C1 segment of cervical spinal cord (tissue), 14 donors: ENCODE measurements at regions not wholly inside any gene's neighbourhood (a gene's known extent, or its start where the extent isn't known, plus 50 kb on each side); places are given as distances from the start of the nearest gene placed in this dataset.

Source experiments
- DNase-seq, 14 donors: peaks; one replicate each; lab custom pipeline; 2025; lab: John Stamatoyannopoulos, UW

DNA sequence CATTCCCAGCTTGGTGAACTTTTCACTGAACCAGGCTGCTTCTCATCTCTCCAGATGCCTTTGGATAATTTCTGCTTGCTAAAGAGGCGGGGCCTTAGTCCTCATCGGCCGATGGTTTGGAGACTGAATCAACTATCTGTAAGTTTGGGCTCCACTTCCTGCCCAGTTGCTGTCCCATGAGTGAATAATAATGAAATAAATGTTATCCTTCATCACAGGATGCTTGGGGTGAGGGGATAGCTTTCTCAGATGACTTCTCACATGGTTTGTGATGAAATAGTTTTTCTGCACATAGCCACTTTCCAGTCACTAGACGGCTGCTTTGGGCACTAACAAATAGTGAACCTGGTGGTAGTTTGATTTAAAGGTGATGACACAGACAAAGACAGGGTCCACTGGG, 376.6 kb upstream of the TRIB2 start:
- no peak for DNase-seq

DNA sequence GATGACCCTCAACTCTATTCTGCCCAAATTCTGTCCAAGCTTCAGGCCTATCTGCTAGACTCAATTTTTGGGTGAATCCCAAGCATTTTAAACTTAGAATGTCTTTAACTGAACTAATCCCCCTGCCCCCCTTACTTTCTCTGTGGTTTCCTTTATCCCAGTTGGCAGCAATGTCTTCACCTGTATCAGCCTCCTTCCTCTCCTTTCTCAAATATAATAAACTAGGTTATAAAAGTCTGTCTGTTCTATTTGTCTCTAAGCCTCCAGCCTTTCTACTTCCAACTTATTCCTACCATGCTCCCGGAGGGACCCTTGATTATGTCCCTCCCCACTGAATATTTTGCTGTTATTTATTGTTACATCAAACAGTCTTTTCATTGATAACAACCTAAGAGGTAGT, 375.5 kb upstream of the TRIB2 start:
- DNase-seq = no peak

DNA sequence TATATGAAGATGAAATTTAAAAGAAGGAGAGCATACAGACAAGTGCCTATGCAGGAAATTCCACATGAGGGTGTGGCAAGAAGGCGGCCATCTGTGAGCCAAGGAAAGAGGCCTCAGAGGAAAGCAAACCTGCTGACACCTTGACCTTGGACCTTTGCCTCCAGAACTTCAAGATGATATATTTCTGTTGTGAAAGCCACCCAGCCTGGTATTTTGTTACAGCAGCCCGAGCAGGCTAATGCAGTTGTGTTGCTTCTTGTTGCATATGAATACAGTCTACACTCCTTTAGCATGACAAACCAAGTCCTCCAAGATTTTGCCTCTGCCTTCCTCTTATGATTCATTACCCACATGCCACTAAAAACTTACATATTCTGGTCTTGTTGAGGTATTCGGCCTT, 374.8 kb upstream of the TRIB2 start:
- DNase-seq = no peak

DNA sequence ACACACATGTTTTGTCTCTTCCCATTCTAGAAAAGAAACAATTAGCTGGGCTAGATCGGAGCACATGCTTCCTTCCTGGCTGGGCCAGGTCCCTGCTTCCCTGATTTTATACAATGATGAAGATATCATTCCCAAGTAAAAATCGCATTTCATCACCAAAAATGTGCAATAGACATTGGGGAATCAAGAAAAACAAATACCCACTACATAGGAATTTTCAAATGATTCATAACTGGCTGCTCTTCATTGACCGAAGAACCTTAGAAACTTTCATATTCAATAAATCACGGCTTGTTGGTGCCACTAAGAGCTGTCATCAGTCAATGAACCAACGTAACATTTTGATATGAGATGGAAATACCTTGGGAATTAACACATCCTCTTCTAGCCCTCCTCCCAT, 373.6 kb upstream of the TRIB2 start:
- DNase-seq = no peak

DNA sequence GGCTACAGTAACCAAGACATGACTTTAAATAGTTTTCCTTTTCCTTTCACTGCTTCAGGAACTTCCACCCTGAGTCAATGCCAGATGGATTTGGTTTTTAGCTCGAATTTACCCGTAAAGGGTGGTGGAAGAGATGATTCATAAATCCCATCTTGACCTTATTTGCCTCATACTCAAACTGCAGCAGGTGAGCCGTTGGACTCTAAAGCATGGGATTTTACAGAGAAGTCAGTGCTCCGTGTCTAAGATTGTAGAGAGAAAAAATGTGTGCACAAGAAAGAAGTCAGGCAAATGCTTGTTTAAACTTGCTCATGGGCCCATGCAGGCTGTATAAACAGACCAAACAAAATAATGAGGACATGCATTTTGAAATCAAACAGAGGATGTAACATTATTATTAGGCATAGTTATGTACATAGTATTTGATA, 369.7 kb upstream of the TRIB2 start:
- DNase-seq = no peak

DNA sequence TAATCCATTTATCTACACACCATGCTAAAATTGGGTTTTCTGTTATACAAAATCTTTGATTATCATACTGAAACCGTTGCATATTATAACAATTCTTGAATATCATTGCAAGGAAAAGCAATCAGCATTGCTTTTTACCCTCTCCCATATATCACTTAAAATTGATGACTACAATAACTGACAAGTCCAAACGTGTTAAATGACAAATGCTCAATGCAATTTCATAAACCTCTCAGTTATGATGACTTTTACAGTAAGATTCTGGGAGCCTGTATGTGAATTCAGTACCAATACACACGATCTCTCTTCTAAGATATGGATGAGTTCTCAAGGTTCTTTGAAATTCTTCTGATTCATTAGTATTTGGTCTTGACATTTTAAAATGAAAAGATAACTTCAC, 368.5 kb upstream of the TRIB2 start:
- no peak for DNase-seq

DNA sequence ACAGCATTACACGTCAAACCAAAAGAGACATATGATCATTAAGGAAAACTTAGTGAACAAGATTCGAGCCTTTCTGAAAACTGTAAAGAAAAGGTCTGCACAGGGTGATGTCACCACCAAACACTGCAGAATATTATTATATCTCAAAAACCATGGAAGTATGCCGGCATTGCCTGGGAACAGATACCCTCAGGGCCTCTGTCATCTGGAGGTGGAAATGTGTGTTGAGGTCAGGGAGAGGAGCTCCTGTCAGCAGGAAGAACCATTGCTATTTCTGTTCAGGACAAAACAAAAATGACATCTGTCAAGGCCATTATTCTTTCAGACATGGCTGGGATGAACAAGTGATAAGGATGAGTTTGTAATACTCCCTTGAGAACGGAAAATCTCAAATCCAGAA, 365.9 kb upstream of the TRIB2 start:
- DNase-seq = no peak

DNA sequence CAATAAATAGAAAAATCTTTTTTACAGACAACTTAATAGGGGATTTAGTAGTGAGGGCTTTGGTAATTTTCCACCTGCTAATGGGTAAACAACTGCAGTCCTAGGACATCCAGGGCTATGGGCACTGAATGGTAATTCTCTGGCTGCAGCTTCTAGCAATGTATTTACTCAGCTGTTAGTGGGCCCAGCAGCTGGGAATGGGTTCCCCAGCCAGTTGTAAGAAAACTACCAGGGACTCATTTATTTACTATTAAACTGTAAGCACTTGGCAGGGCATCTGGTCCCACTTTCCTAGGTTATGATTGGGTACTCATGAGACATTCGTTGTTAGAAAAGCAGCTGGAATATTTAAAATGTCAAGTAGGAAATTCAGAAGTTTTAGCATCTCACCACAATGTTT, 363.8 kb upstream of the TRIB2 start:
- DNase-seq = no peak

DNA sequence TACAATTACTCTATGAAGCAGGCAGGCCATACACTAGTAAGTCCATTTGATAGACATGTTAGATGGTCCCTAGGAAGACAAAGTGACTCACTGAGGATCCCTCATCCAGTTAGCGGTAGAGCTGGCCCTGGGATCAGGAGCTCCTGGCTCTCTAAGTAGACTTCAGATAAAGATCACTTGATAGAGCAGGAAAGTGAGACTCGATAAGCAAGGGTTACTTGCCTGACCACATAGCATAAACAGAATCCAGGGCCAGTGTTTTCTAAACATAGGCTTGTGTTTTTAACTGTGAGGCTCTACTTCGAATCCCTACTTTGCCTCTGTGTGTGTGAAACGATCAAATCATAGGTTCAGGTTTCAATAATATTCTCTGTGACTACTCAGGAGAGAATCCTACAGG, 355.2 kb upstream of the TRIB2 start:
- no peak for DNase-seq

DNA sequence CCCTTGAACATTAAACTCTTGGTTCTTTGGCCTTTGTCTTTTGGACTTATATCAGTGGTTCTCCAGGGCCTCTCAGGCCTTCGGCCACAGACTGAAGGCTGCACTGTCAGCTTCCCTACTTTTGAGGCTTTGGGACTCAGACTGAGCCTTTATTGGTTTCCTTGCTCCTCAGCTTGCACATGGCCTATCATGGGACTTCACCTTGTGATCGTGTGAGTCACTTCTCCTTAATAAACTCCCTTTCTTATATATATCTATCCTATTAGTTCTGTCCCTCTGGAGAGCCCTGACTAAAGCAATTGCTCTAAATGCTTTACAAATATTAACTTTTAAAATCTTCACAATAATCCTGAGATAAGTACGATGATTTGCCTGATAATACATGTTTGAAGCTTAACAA, 353.6 kb upstream of the TRIB2 start:
- DNase-seq = no peak

DNA sequence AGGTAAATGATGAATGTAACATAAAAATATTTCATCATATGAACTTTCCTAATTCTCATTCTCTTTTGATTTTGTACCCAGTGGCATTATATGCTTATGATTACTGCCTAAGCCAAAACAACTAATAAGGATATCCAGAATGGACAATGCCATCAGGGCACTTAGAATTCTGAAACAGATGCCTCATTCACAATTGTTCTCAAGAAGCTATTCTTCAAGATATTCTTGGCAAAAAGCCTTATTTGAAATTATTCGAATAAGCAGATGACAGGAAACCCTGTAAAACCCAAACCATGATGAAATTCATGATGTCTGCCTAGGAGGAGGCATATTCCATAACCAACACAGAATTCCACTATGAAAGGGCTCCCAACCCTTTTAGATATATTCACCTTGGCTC, 353.2 kb upstream of the TRIB2 start:
- no peak for DNase-seq

DNA sequence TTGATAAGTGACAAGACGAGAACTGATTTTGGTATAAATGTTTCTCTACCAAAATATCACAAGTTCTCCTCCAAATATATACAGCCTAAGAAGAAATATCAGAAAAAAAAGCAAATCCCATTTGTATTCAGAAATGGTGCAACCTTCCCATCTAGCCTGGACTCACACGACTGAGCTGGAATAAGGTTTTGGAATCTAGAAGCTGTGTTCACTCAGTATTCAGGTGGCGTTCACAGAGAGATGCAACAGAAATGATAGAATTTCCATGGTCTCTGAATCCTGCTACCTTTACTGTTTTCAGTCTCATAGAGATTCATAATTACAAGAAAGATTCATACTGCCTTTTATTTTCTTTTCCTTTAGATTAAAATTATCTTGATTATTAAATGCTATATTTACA, 347.2 kb upstream of the TRIB2 start:
- no peak for DNase-seq

DNA sequence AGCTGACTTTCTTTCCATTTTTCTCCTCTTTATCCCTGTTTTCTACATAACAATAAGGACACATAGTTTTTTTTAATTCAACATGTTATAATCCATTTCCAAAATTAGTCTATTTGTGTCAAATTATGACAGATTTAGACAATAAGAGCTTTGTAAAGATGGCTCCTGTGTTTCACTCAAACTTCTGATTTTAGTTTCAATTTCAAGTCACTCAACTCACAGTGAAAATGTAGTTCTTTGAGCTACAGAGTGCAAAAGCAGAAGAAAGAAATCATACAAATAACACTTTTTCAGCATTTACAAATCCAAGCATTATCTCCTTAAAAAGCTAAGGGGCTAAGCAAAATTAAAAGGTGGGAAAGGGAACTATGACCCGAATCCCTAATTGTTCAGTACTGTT, 340.7 kb upstream of the TRIB2 start:
- no peak for DNase-seq

DNA sequence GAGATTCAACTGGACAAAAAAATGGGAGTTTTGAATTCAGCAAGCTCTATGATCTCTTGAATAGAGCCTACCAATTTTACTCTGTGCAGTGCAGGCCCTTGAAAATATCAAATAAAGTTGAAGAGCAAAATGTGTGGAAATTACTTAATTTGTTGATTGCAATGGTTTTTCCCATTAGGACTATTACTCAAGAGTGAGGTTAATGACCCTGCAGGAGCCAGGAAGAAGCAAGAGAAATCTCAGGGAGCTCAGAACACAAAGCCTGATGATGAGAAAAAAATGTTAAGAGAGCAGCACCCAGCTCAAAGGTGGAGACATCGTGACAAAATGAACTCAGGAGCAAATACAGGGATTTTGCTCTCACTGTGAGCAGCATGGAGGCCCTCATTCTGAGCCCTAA, 337.6 kb upstream of the TRIB2 start:
- no peak for DNase-seq

DNA sequence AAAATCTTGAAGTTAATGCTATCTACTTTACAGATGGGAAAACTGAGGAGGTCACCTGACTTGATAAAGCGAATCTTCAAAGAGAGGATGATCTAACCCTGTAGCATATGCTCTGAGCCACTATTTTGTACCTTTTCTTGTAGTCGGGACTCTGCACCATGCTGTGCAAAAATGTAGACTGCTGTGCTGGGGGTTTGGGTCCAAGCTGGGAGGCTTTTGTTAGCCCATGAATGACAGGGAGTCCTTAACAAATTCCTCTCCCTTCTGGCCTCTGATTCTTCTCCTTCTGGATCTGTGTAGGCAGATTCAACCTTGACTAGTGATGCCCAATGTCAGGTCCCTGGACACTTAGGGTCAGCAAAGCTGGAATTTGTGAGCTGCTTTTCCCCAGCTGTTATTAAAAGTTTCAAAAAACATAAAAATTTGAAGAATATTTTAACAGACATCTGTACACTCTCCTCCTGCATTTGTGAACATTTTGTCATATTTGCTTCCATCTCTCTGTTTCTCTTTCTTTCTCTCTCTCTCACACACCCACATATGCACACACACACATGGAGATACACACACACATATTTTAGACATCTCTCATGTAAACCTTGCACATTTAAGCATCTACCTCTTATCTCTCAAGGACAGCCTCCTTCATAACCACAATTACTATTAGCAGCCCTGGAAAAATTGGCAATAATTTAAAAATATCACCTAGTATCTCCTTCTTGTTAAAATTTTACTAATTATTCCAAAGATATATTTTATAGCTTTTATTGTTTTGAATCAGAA, 335.0 kb upstream of the TRIB2 start:
- no peak for DNase-seq

DNA sequence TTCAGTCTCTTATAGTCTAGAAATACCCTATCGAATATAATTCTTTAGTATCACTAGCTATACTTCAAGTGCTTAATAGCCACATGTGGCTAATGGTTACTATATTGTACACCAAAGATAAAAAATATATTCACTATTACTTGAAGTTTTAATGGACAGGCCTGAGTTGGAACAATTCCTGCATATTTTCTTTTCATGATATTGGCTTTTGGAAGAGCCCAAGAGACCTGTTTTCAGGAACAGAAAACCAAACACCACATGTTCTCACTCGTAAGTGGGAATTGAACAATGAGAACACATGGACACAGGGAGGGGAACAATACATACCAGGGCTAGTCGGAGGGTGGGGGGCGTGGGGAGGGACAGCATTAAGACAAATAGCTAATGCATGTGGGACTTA, 334.4 kb upstream of the TRIB2 start:
- no peak for DNase-seq

DNA sequence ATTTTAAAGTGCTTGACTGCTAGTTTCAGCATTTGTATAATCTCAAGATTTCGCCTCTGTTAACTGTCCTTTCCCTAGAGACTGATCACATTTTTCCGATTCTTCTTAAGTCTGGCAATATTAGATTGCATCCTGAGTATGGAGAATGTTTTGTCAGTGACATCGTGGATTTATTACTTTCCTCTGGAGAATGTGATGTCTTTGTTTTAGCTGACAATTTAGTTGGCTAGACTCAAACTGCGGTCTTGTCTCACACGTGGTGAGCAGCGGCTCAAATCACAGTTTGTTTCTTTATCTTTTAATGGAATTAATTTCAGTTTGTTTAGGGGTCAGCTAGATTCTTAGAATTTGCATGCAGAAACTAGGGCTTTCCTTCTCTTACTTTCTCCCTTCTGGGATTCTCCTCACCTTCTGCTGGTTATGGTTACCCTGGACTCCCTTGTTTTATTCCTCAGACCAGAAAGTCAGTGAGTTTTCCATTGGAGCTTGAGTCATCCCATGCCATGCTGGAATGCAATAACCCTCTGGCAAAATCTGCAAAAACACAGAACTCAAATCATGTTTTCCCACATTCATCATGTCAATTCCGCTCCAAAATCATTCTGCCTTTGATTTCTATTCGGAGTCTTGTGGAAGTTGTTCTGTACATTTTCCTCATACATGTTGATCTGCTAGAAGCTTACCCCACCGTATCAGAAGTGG, 327.2 kb upstream of the TRIB2 start:
- no peak for DNase-seq

DNA sequence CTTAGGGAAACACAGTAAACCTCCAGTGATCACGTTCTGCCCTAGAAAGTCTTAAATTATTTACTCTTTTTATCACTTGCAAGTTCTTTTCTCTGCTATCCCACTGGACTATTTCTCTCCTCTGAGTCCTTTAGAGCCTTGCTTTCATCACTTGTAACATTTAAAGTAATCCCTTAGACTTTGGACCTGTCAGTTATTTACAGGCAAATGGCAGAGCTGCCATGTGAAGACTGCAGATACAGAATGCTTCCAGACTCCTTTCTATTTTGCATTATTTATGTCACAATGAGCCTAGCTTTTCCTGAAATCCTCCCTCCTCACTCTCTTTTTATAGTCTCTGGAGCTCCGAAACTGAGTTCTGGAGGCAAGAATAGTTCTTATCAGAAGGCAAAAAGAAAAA, 325.6 kb upstream of the TRIB2 start:
- no peak for DNase-seq

DNA sequence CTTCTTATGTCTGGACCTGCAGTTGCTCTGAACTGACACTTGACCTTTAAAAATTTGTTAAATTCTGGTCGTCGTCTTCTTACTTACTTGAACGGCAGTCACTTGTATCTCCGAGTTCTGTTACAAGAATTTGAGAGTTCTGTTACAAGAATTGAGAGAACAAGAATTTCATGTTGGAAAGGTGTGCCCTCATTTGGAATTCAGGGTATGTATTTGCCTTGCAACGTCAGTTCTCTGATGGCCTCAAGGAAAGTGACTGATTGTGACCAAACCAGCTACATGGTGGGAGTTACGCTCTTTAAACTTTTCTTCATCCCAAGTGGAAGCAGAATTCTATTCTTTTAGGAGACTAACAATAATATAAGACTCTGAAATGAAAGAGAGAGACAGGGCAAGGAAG, 320.0 kb upstream of the TRIB2 start:
- no peak for DNase-seq

DNA sequence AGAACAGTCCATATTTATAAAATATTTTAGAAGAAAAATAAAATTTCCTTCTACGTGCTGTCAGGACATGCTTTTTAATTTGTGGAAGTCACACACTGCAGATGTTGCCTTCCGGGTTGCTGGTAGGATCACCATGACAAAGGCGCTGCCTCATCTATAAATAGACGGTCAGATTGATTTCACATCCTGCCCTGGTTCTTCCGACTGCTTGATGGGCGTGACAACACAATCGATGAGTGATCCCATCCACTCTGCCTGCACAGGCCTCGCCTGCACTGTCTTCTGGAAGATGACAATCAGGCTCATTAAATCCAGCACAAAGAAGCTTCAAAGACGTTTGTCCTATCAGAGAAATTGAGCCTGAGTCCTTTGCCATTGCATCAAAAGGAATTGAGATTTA, 318.9 kb upstream of the TRIB2 start:
- DNase-seq = no peak

DNA sequence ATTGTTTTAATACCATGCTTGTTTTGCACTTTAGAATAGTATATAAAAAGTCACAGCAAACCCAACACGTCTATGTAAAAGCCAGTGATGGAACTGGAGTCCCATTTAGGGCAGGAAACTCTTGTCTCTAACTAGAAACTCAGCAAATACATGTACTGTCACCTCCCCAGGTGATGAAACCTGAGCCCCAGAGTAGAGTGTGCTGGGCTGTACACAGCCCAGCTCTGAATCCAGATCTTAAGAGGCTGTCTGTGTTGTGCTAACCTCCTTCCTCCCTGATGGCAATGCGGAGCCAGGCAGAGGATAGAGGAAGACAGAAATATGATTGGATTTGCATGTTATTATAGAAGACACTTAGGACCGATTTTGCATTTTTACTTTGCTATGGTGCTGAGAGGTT, 317.5 kb upstream of the TRIB2 start:
- no peak for DNase-seq

DNA sequence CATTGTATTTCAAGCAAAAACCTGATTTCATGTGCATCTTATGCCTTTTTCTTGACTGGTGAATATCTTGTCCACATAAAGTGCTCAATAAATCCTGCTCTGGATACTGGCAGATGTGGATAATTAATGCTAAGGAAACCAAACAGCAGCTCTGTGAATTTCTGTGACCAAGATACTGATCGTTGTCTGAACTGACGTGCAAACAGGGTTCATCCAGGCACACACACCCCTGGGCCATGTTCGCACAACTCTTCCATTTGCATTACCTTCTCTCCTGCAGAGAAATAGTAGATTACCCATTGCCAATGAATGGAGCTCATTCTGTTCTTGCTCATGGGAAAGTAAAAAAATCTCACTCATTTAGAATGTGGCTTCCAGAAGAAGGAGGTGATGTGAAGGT, 316.2 kb upstream of the TRIB2 start:
- no peak for DNase-seq

DNA sequence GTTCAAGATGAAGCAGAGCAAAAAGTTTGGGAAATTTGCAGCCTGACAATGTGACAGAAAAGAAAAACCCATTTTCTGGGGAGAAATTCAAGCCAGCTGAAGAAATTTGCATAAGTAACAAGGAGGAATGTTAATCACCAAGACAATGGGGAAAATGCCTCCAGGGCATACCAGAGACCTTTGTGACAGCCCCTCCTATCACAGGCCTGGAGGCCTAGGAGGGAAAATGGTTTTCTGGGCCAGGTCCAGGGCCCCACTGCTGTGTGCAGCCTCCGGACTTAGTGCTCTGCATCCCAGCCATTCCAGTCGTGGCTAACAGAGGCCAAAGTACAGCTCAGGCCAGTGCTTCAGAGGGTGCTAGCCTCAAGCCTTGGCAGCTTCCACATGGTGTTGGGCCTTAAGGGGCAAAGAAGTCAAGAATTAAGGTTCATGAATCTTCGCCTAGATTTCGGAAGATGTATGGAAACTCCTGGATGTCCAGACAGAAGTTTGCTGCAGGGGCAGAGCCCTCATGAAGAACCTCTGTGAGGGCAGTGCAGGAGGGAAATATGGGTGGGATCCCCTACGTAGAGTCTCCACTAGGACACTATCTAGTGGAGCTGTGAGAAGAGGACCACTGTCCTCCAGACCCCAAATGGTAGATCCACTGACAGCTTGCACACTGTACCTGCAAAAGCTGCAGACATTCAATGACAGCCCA, 314.1 kb upstream of the TRIB2 start:
- DNase-seq = no peak
